Smooth muscle cell (in vitro differentiated cells): ENCODE measurements at regions not wholly inside any gene's neighbourhood (a gene's known extent, or its start where the extent isn't known, plus 50 kb on each side); places are given as distances from the start of the nearest gene placed in this dataset.

Source experiments
- DNase-seq: peaks from one replicate; lab custom pipeline; 2025; ENCODE audit not compliant: unreplicated experiment; lab: John Stamatoyannopoulos, UW
- H2AFZ ChIP-seq: fragments of 200-600 bp; sonication (generic); 2 replicates; pipeline ENCODE4 v1.6.0; 2016; ENCODE audit warnings: antibody characterized with exemption, low read depth, mild to moderate bottlenecking
- H3F3A ChIP-seq: fragments of 200-600 bp; sonication (generic); 2 replicates; pipeline ENCODE4 v1.6.0; 2017; ENCODE audit warnings: antibody characterized with exemption, low read depth
- H3K27ac ChIP-seq: fragments of 200-600 bp; sonication (generic); 2 replicates; pipeline ENCODE4 v1.5.1; 2016; ENCODE audit warnings: low read depth, mild to moderate bottlenecking
- H3K27me3 ChIP-seq: fragments of 200-600 bp; sonication (generic); 2 replicates; pipeline ENCODE4 v1.6.1; 2016; ENCODE audit warnings: low read depth, mild to moderate bottlenecking
- H3K36me3 ChIP-seq: fragments of 200-600 bp; sonication (generic); 2 replicates; pipeline ENCODE4 v1.5.1; 2016; ENCODE audit warnings: low read depth
- H3K4me1 ChIP-seq: fragments of 200-600 bp; sonication (generic); 2 replicates; pipeline ENCODE4 v1.5.1; 2016; ENCODE audit warnings: low read depth
- H3K4me2 ChIP-seq: fragments of 200-600 bp; sonication (generic); 2 replicates; pipeline ENCODE4 v1.6.0; 2016; ENCODE audit warnings: mild to moderate bottlenecking
- H3K4me3 ChIP-seq: fragments of 200-600 bp; sonication (generic); 2 replicates; pipeline ENCODE4 v1.5.1; 2016; ENCODE audit warnings: mild to moderate bottlenecking
- H3K79me2 ChIP-seq: fragments of 200-600 bp; sonication (generic); 2 replicates; pipeline ENCODE4 v1.6.0; 2016; ENCODE audit warnings: low read depth, mild to moderate bottlenecking
- H3K9ac ChIP-seq: fragments of 200-600 bp; sonication (generic); 2 replicates; pipeline ENCODE4 v1.6.0; 2016; ENCODE audit warnings: low read depth
- H3K9me3 ChIP-seq: fragments of 200-600 bp; sonication (generic); replicated peaks from 2 replicates; pipeline ENCODE4 v1.5.1; 2016; ENCODE audit warnings: low read depth
- H4K20me1 ChIP-seq: fragments of 200-600 bp; sonication (generic); 2 replicates; pipeline ENCODE4 v1.6.0; 2016; ENCODE audit warnings: low read depth
- CTCF ChIP-seq: fragments of 200-600 bp; sonication (generic); IDR thresholded peaks from 2 replicates; pipeline ENCODE4 v1.5.1; 2017; ENCODE audit warnings: borderline replicate concordance, mild to moderate bottlenecking, antibody characterized with exemption; ENCODE audit not compliant: insufficient read depth, poor library complexity, severe bottlenecking
- WGBS: methylation state at CpG from one replicate; pipeline ENCODE4 v1.1.7; 2016; ENCODE audit warnings: low lambda C conversion rate; 5-methylcytosine and 5-hydroxymethylcytosine counted together

GRCh38 chr16:82432261-82432660 is 194.5 kb upstream of the CDH13 start:
- no peak overlapping the region for H2AFZ ChIP-seq
- no peak overlapping the region for H3K9ac ChIP-seq
- no peaks in the 10 kb centered on the region for H3K4me1 ChIP-seq
- H3K36me3 ChIP-seq, result no peaks in the 10 kb centered on the region
- peak overlapping the region; percentile 24 for H3K4me2 ChIP-seq
- no peaks in the 10 kb centered on the region for H3F3A ChIP-seq
- no peaks in the 10 kb centered on the region for H3K79me2 ChIP-seq
- no peak overlapping the region for H3K4me3 ChIP-seq
- H4K20me1 ChIP-seq, result no peaks in the 10 kb centered on the region
- H3K27ac ChIP-seq, result no peak overlapping the region
- H3K9me3 ChIP-seq, result no peaks in the 10 kb centered on the region
- TF ChIP-seq CTCF, result no peak
- WGBS, result 36% methylated on average over 8 of the region's 8 CpGs
- DNase-seq, result no peak
- peaks cover 38% of the 10 kb centered on the region for H3K27me3 ChIP-seq

- Histone ChIP-seq H3K27me3 (peaks cover 79% of the 10 kb centered on the region), H3K79me2 (no peaks in the 10 kb centered on the region), H2AFZ (no peak overlapping the region), H3K36me3 (no peaks in the 10 kb centered on the region), H3K4me1 (no peaks in the 10 kb centered on the region), H3F3A (no peaks in the 10 kb centered on the region), H4K20me1 (no peaks in the 10 kb centered on the region), H3K4me3 (no peak overlapping the region), H3K9me3 (no peaks in the 10 kb centered on the region), H3K9ac (no peak overlapping the region), H3K4me2 (no peak overlapping the region), H3K27ac (no peak overlapping the region)
- WGBS, result 70% methylated on average over 4 of the region's 4 CpGs
- no peak for TF ChIP-seq CTCF
- DNase-seq, result no peak
Observed at GRCh38 chr16:82425661-82426060, 201.1 kb upstream of the CDH13 start.

- Histone ChIP-seq H3K4me2 (no peak overlapping the region), H2AFZ (no peak overlapping the region), H3K9ac (no peak overlapping the region), H3F3A (no peaks in the 10 kb centered on the region), H3K4me1 (no peaks in the 10 kb centered on the region), H3K4me3 (no peak overlapping the region), H3K27me3 (peaks cover 55% of the 10 kb centered on the region), H3K27ac (no peak overlapping the region), H4K20me1 (no peaks in the 10 kb centered on the region), H3K9me3 (no peaks in the 10 kb centered on the region), H3K36me3 (no peaks in the 10 kb centered on the region), H3K79me2 (no peaks in the 10 kb centered on the region)
- no peak for TF ChIP-seq CTCF
- no peak for DNase-seq
- 61% methylated on average over 1 of the region's 1 CpG for WGBS
Observed at GRCh38 chr16:82421851-82422250, 204.9 kb upstream of the CDH13 start.

GRCh38 chr16:82419332-82419731 is 207.4 kb upstream of the CDH13 start:
- H3K27me3 ChIP-seq, result peaks cover 34% of the 10 kb centered on the region
- H3K9ac ChIP-seq, result no peak overlapping the region
- 91% methylated on average over 5 of the region's 5 CpGs for WGBS
- no peak for DNase-seq
- no peaks in the 10 kb centered on the region for H3K9me3 ChIP-seq
- H3K4me2 ChIP-seq, result no peak overlapping the region
- H3K4me3 ChIP-seq, result no peak overlapping the region
- no peak overlapping the region for H3K27ac ChIP-seq
- H3K4me1 ChIP-seq, result no peaks in the 10 kb centered on the region
- no peaks in the 10 kb centered on the region for H4K20me1 ChIP-seq
- H3K36me3 ChIP-seq, result no peaks in the 10 kb centered on the region
- H3F3A ChIP-seq, result no peaks in the 10 kb centered on the region
- H3K79me2 ChIP-seq, result no peaks in the 10 kb centered on the region
- no peak for TF ChIP-seq CTCF
- no peak overlapping the region for H2AFZ ChIP-seq
